Endothelial cell of umbilical vein (primary cell): ENCODE measurements at regions not wholly inside any gene's neighbourhood (a gene's known extent, or its start where the extent isn't known, plus 50 kb on each side); places are given as distances from the start of the nearest gene placed in this dataset.
A peak's percentile ranks its signal among the peaks of the same experiment; 100 is the strongest.

Experiments
- BruUV-seq: library from RNA; stranded (reverse); fragments of 400-500 nt; replicated peaks from 2 replicates; lab custom pipeline; 2021; lab: Mats Ljungman, UMichigan
- CTCF ChIA-PET: fragments of 300-600, 350-600 bp; sonication (Branson Sonifier 250); formaldehyde crosslinking; loops from one replicate; lab custom pipeline; 2021; ENCODE audit warnings: antibody characterized with exemption, inconsistent platforms; lab: Charles Lee
- POLR2A ChIA-PET: fragments of 300-600, 350-600 bp; sonication (Branson Sonifier 250); formaldehyde crosslinking; loops from one replicate; lab custom pipeline; 2021; ENCODE audit warnings: antibody characterized with exemption, inconsistent platforms; lab: Charles Lee
- DNase-seq: peaks from one replicate; pipeline ENCODE4 v3.0.0-alpha.2; 2011; ENCODE audit warnings: low read depth, low spot score
- FAIRE-seq: peaks from 2 replicates; lab custom pipeline; 2011; peaks lifted over from hg19 to GRCh38; lab: Jason Lieb, UNC
- H2AFZ ChIP-seq: 2 replicates; pipeline ENCODE4 v1.6.0; 2012; ENCODE audit warnings: low read depth, low read length, control low read depth, inconsistent platforms
- H3K27ac ChIP-seq: 2 replicates; pipeline ENCODE4 v1.5.1; 2011; ENCODE audit warnings: low read depth, mild to moderate bottlenecking, control low read depth, low read length, moderate library complexity; ENCODE audit not compliant: insufficient read depth
- H3K27me3 ChIP-seq, 2 experiments: 2 replicates each; pipeline versions ENCODE4 v1.6.0 to v1.6.1; 2011; ENCODE audit warnings: low read length in 2 of 2, mixed read lengths in 1 of 2; ENCODE audit not compliant: control insufficient read depth in 2 of 2, insufficient read depth in 2 of 2
- H3K36me3 ChIP-seq, 2 experiments: 2 replicates in 1 of 2; 3 replicates in 1 of 2; pipeline ENCODE4 v1.5.1; 2011; ENCODE audit warnings: low read length in 2 of 2, mild to moderate bottlenecking in 1 of 2, moderate library complexity in 1 of 2; ENCODE audit not compliant: control insufficient read depth in 2 of 2, insufficient read depth in 2 of 2; ENCODE audit errors: extremely low read depth in 1 of 2
- H3K4me1 ChIP-seq: 3 replicates; pipeline ENCODE4 v1.5.1; 2011; ENCODE audit warnings: mild to moderate bottlenecking, low read length; ENCODE audit not compliant: control insufficient read depth, insufficient read depth; ENCODE audit errors: extremely low read depth
- H3K4me2 ChIP-seq: 2 replicates; pipeline ENCODE4 v1.6.1; 2011; ENCODE audit warnings: low read length, control low read depth, mixed read lengths; ENCODE audit not compliant: insufficient read depth
- H3K4me3 ChIP-seq, 3 experiments: fragments of 200-600 bp in 1 of 3; sonication (generic), shearing (Covaris generic) in 1 of 3; replicated peaks in 1 of 3; 2 replicates each; pipeline ENCODE4 v1.5.1; 2011 to 2016; ENCODE audit warnings: control low read depth in 3 of 3, low read length in 3 of 3, mild to moderate bottlenecking in 2 of 3, inconsistent platforms in 1 of 3, low read depth in 1 of 3, moderate library complexity in 1 of 3; ENCODE audit not compliant: insufficient read depth in 1 of 3
- H3K79me2 ChIP-seq: 2 replicates; pipeline ENCODE4 v1.6.0; 2012; ENCODE audit warnings: low read length, inconsistent platforms; ENCODE audit not compliant: control insufficient read depth, insufficient read depth
- H3K9ac ChIP-seq: replicated peaks from 2 replicates; pipeline ENCODE3; 2011; ENCODE audit warnings: low read length, control low read depth; ENCODE audit not compliant: insufficient read depth; ENCODE audit errors: extremely low read depth
- H3K9me1 ChIP-seq: replicated peaks from 3 replicates; pipeline ENCODE4 v1.6.0; 2011; ENCODE audit warnings: mild to moderate bottlenecking, low read length; ENCODE audit not compliant: control insufficient read depth, insufficient read depth; ENCODE audit errors: extremely low read depth
- H3K9me3 ChIP-seq: replicated peaks from 2 replicates; pipeline ENCODE4 v1.5.1; 2012; ENCODE audit warnings: low read length, inconsistent platforms; ENCODE audit not compliant: control insufficient read depth, insufficient read depth
- H4K20me1 ChIP-seq: replicated peaks from 2 replicates; pipeline ENCODE3; 2011; ENCODE audit warnings: mild to moderate bottlenecking, low read length; ENCODE audit not compliant: control insufficient read depth, insufficient read depth; ENCODE audit errors: extremely low read depth
- EZH2 ChIP-seq: IDR thresholded peaks from 2 replicates; pipeline ENCODE4 v1.6.1; 2012; ENCODE audit warnings: borderline replicate concordance, low read depth, mild to moderate bottlenecking, moderate library complexity, low read length, inconsistent platforms; ENCODE audit not compliant: severe bottlenecking
- FOS ChIP-seq: IDR thresholded peaks from 2 replicates; pipeline ENCODE4 v1.6.1; 2011; ENCODE audit warnings: mild to moderate bottlenecking, low read length, moderate library complexity, borderline replicate concordance; ENCODE audit not compliant: insufficient read depth
- MAX ChIP-seq: IDR thresholded peaks from 2 replicates; pipeline ENCODE4 v1.6.1; 2011; ENCODE audit not compliant: insufficient read depth, insufficient read length
- POLR2A ChIP-seq: IDR thresholded peaks from 2 replicates; pipeline ENCODE4 v1.6.1; 2012; ENCODE audit warnings: low read depth, mild to moderate bottlenecking, control low read depth, low read length
- POLR2AphosphoS5 ChIP-seq: IDR thresholded peaks from 2 replicates; pipeline ENCODE4 v1.6.1; 2012; ENCODE audit warnings: low read depth, mild to moderate bottlenecking, control low read depth, low read length, moderate library complexity; ENCODE audit not compliant: insufficient read depth
- dilution Hi-C: fragments of 300-500 bp; cut with MboI; formaldehyde crosslinking; loops from one replicate; pipeline ENCODE4 v1.15.0; 2019; ENCODE audit warnings: low sequenced_read_pairs; ENCODE audit not compliant: extremely low pct_ligation_motif_present
- intact Hi-C: fragments of 100-400 bp; cut with micrococcal nuclease; formaldehyde crosslinking; loops from one replicate; pipeline ENCODE4 v1.10.0; 2022

DNA sequence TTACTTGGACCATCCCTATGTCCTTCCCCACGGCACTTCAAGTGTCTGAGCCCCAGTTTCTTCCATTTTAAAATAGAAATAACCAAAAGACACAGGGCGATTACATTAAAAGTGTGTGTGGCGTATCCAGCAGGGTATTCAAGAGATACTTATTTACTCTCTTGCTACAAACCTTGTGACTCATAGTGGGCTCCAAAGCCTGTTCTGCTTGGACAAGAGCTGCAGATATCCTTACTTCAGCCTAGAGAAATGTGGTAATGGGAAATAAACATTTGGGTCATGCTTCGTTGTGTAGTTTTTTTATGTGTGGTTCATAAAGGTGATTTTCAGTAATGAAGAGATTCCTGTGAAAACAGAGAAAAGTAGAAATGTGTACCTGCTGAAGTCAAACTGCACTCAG, 288.9 kb upstream of the CDH11 start:
- Histone ChIP-seq H3K36me3 (no peaks in the 10 kb centered on the region), H2AFZ (no peak overlapping the region), H3K9me3 (no peaks in the 10 kb centered on the region), H3K9ac (no peak overlapping the region), H3K27me3 (no peaks in the 10 kb centered on the region), H3K27ac (no peak overlapping the region), H4K20me1 (no peaks in the 10 kb centered on the region), H3K9me1 (no peaks in the 10 kb centered on the region), H3K79me2 (no peaks in the 10 kb centered on the region), H3K4me1 (peaks cover 3% of the 10 kb centered on the region), H3K4me2 (no peak overlapping the region), H3K4me3 (no peak overlapping the region)
- dilution Hi-C loops (no loop called here), intact Hi-C loops (no loop called here)
- BruUV-seq, result no TSS peak
- ChIA-PET CTCF (interaction anchor here (1.1 kb wide), 1 partner anchor 10 kb away, joined by 3 read pairs; no protein-coding TSS in a partner anchor), POLR2A (no interaction called here)
- no peak for DNase-seq
- TF ChIP-seq POLR2A (no peak), POLR2AphosphoS5 (no peak), MAX (no peak), EZH2 (no peak)
- no peak for FAIRE-seq

DNA sequence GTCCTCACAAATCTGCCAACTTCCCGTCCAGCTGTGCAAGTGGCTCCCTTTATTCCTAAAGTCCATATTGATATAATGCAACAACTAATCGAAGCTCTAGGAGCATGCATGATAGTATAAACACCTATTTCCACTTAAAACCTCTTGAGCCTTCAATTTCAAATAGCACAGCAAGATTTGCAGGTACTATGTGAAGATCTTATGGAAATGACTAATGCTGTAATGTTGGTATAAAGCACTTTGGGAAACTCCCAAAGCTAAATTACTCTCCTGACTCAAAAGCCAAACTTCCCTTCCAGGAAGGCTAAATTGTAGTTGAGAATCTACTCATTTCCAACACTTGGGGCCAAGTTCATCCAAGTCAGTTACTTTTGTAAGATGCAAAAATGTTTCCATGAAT, 287.6 kb upstream of the CDH11 start:
- H3K27ac ChIP-seq, result no peak overlapping the region
- H3K4me1 ChIP-seq, result peaks cover 3% of the 10 kb centered on the region
- no peaks in the 10 kb centered on the region for H3K79me2 ChIP-seq
- FAIRE-seq, result no peak
- no peak overlapping the region for H3K9ac ChIP-seq
- no peaks in the 10 kb centered on the region for H3K9me1 ChIP-seq
- H3K4me2 ChIP-seq, result no peak overlapping the region
- CTCF ChIA-PET, result no interaction called here
- H3K9me3 ChIP-seq, result no peaks in the 10 kb centered on the region
- H3K36me3 ChIP-seq, result no peaks in the 10 kb centered on the region
- no peak overlapping the region for H2AFZ ChIP-seq
- BruUV-seq, result no TSS peak
- POLR2A ChIA-PET, result no interaction called here
- dilution Hi-C loops, result no loop called here
- peak; percentile 6 for DNase-seq
- H3K4me3 ChIP-seq, result no peak overlapping the region
- H3K27me3 ChIP-seq, result no peaks in the 10 kb centered on the region
- intact Hi-C loops, result no loop called here
- peak; percentile 34 for TF ChIP-seq FOS
- no peak for TF ChIP-seq EZH2
- H4K20me1 ChIP-seq, result no peaks in the 10 kb centered on the region
